Neutrophil (primary cell): ENCODE measurements at regions not wholly inside any gene's neighbourhood (a gene's known extent, or its start where the extent isn't known, plus 50 kb on each side); places are given as distances from the start of the nearest gene placed in this dataset.

Source experiments
- H3K27ac ChIP-seq: fragments of 200-600 bp; sonication (generic); 2 replicates; pipeline ENCODE4 v1.5.1; 2016; ENCODE audit warnings: mild to moderate bottlenecking, moderate library complexity
- H3K27me3 ChIP-seq: fragments of 200-600 bp; sonication (generic); 2 replicates; pipeline ENCODE4 v1.6.0; 2016; ENCODE audit warnings: mild to moderate bottlenecking
- H3K36me3 ChIP-seq: fragments of 200-600 bp; sonication (generic); 2 replicates; pipeline ENCODE4 v1.5.1; 2017
- H3K4me1 ChIP-seq, 2 experiments: fragments of 200-600 bp in 1 of 2; sonication (generic) in 1 of 2; 1 replicate in 1 of 2; 2 replicates in 1 of 2; pipeline versions ENCODE4 v1.5.1 to v1.6.1; 2013 to 2016; ENCODE audit warnings: low read depth in 1 of 2, low read length in 1 of 2, mild to moderate bottlenecking in 1 of 2, moderate library complexity in 1 of 2; ENCODE audit not compliant: control insufficient read depth in 1 of 2, insufficient read depth in 1 of 2
- H3K4me3 ChIP-seq, 2 experiments: fragments of 200-600 bp in 1 of 2; sonication (generic) in 1 of 2; 1 replicate in 1 of 2; 2 replicates in 1 of 2; pipeline ENCODE4 v1.5.1; 2013 to 2016; ENCODE audit warnings: low read depth in 1 of 2, low read length in 1 of 2, mild to moderate bottlenecking in 1 of 2, moderate library complexity in 1 of 2
- H3K9me3 ChIP-seq: fragments of 200-600 bp; sonication (generic); 2 replicates; pipeline ENCODE4 v1.5.1; 2016
- TF ChIP-seq, protein P1 (sequence below): fragments of 200-600 bp; sonication (generic); IDR thresholded peaks from 2 replicates; pipeline ENCODE4 v1.5.1; 2016; ENCODE audit warnings: antibody characterized with exemption

DNA sequence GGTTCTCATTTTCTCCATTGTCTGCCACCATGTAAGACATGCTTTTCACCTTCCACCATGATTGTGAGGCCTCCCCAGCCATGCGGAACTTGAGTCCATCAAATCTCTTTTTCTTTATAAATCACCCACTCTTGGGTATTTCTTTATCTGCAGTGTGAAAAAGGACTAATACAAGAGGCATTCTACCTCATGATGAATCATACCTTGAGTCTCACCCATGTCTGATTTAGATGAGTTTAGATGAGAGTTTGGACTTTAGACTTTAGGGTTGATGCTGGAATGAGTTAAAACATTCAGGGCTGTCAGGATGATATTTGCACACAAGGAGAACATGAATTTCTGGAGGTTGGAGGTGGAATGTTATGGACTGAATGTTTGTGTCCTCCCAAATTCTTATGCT is 545.6 kb downstream of the C6orf118 start:
- TF ChIP-seq, protein P1, sequence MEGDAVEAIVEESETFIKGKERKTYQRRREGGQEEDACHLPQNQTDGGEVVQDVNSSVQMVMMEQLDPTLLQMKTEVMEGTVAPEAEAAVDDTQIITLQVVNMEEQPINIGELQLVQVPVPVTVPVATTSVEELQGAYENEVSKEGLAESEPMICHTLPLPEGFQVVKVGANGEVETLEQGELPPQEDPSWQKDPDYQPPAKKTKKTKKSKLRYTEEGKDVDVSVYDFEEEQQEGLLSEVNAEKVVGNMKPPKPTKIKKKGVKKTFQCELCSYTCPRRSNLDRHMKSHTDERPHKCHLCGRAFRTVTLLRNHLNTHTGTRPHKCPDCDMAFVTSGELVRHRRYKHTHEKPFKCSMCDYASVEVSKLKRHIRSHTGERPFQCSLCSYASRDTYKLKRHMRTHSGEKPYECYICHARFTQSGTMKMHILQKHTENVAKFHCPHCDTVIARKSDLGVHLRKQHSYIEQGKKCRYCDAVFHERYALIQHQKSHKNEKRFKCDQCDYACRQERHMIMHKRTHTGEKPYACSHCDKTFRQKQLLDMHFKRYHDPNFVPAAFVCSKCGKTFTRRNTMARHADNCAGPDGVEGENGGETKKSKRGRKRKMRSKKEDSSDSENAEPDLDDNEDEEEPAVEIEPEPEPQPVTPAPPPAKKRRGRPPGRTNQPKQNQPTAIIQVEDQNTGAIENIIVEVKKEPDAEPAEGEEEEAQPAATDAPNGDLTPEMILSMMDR = no peak
- no peaks in the 10 kb centered on the region for H3K27me3 ChIP-seq
- no peak overlapping the region for H3K4me3 ChIP-seq
- H3K9me3 ChIP-seq = no peaks in the 10 kb centered on the region
- no peaks in the 10 kb centered on the region for H3K36me3 ChIP-seq
- H3K4me1 ChIP-seq = no peaks in the 10 kb centered on the region
- H3K27ac ChIP-seq = no peak overlapping the region

DNA sequence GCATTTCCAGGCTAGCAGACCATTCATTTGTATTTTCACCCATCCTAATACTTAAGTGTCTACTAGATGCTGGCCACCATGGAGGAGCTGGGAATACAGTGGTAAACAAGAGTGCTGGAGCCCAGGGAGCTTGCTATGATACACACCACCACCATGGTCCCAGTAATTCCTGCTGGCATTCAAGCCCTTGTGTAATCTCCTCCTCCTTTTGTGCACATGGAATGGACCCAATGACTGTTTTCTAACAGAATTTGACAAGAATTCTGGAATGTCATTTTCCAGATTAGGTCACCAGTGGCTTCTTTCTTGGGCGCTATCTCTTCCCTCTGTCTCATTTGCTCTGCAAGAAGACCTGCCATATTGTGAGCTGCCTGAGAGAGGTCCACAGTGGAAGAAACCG is 552.0 kb downstream of the C6orf118 start:
- TF ChIP-seq, protein P1 = no peak
- Histone ChIP-seq H3K27me3 (no peaks in the 10 kb centered on the region), H3K36me3 (no peaks in the 10 kb centered on the region)

DNA sequence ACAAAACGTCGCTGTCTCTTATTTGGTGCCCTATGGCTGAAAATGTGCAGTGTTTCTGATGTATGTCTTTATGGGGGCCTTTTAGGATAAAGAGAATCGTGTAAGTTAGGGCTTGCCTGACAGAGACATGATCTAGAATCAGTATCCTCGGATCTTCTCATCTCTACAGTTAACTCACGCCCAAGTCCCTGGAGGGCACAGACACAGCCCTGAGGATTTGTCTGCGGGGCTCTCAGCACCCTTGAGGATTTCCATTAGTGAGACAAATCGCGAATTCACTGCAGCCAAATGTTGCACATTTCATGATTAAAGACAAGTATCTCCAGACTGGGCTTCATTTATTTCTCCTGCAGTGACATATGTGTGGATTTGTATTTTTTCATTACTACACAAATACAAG is 552.7 kb downstream of the C6orf118 start:
- TF ChIP-seq, protein P1 = no peak
- no peaks in the 10 kb centered on the region for H3K27me3 ChIP-seq
- H3K27ac ChIP-seq = no peak overlapping the region
- no peaks in the 10 kb centered on the region for H3K9me3 ChIP-seq
- no peak overlapping the region for H3K4me3 ChIP-seq
- H3K36me3 ChIP-seq = no peaks in the 10 kb centered on the region
- H3K4me1 ChIP-seq = no peaks in the 10 kb centered on the region

More for the DNA sequence above, 552.0 kb downstream of the C6orf118 start:
- Histone ChIP-seq H3K4me1 (no peaks in the 10 kb centered on the region), H3K4me3 (no peak overlapping the region), H3K27ac (no peak overlapping the region), H3K9me3 (no peaks in the 10 kb centered on the region)

DNA sequence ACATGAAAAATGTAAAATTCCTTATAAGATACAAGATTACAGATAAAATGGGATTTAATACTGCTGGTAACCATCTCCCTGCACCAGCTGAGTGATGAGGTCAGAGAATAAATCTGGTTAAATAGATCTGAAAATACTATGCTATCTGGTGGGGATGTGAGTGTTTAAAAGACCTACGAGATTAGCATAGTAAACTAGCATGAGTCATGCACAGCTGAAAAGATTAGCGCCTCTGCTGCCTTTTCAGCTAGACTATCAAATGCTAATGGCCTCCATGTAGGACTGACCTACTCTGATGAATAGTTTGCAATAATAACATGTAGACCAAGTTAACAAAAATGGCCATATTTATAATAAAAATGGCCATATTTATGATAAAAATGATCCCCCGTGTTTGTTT is 553.3 kb downstream of the C6orf118 start:
- no peaks in the 10 kb centered on the region for H3K4me1 ChIP-seq
- H3K4me3 ChIP-seq = no peak overlapping the region
- no peaks in the 10 kb centered on the region for H3K36me3 ChIP-seq
- H3K9me3 ChIP-seq = no peaks in the 10 kb centered on the region
- no peaks in the 10 kb centered on the region for H3K27me3 ChIP-seq
- H3K27ac ChIP-seq = no peak overlapping the region
- TF ChIP-seq, protein P1 = no peak

DNA sequence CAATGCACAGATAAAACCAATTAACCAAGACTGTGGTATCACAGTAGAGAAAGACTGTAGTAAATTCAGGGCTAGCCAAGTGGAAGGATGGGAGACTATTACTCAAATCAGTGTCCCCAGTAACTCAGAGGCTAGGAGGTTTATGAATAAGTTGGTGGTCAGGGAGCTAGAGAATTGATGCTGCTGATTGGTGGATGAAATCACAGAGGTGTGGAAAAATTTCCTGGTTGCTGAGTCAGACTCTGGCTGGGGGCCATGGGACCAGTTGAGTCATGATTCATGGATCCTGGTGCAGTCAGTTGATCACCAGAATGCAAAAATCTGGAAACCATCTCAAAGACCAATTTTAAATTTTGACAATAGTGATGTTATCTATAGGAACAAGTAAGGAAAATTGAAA is 555.9 kb downstream of the C6orf118 start:
- TF ChIP-seq, protein P1 = no peak
- Histone ChIP-seq H3K27ac (no peak overlapping the region), H3K4me3 (no peak overlapping the region), H3K4me1 (no peaks in the 10 kb centered on the region), H3K36me3 (no peaks in the 10 kb centered on the region), H3K27me3 (no peaks in the 10 kb centered on the region), H3K9me3 (no peaks in the 10 kb centered on the region)

DNA sequence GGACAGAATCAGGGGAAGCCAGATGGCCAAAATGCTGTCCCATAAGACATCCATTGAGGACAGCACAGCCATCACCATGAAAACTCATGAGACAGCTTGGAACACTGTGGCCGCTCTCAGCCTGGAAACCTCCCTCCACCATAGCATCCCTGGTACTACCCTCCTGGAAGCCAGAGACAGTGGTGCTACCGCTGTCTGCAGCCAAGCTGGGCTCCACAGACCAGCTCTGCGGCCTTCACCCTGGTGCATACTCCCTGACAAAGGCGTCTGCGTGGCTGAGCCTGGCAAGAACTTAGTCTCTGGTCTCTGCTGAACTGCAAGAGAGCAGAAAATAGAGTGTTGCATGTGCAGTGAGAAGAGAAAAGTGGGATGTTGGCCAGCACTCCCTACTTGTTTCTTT is 558.0 kb downstream of the C6orf118 start:
- no peaks in the 10 kb centered on the region for H3K36me3 ChIP-seq
- TF ChIP-seq, protein P1 = no peak
- no peak overlapping the region for H3K27ac ChIP-seq
- H3K9me3 ChIP-seq = no peaks in the 10 kb centered on the region
- no peaks in the 10 kb centered on the region for H3K4me1 ChIP-seq
- H3K27me3 ChIP-seq = no peaks in the 10 kb centered on the region
- H3K4me3 ChIP-seq = no peak overlapping the region
